ENCODE measurements at regions not wholly inside any gene's neighbourhood (a gene's known extent, or its start where the extent isn't known, plus 50 kb on each side); places are given as distances from the start of the nearest gene placed in this dataset.

GRCh38 chr9:105144076-105144475 lies 100.4 kb upstream of the SLC44A1 start:
- TF ChIP-seq POLR2A (IDR thresholded peaks at IDR 0.05) (no peak), EP300 (IDR thresholded peaks at IDR 0.05) (no peak), POLR2AphosphoS5 (IDR thresholded peaks at IDR 0.05) (no peak), CTCF (IDR thresholded peaks at IDR 0.05) (no peak)
- Histone ChIP-seq H3K4me1 (peaks cover 8% of the 10 kb centered on the region), H3K4me3 (no peak overlapping the region), H3K36me3 (no peaks in the 10 kb centered on the region), H3K27me3 (no peaks in the 10 kb centered on the region), H3K9me3 (no peaks in the 10 kb centered on the region), H3K27ac (no peak overlapping the region)
- DNase-seq (ENCODE audit: low spot score in 2 of 2): no peak
- 89% methylated on average over 1 of the region's 1 CpG for WGBS

GRCh38 chr9:105144841-105145240 lies 99.6 kb upstream of the SLC44A1 start:
- no peaks in the 10 kb centered on the region for H3K9me3 ChIP-seq
- no peak for DNase-seq (ENCODE audit: low spot score in 2 of 2)
- 76% methylated on average over 2 of the region's 2 CpGs for WGBS
- TF ChIP-seq POLR2AphosphoS5 (IDR thresholded peaks at IDR 0.05) (no peak), POLR2A (IDR thresholded peaks at IDR 0.05) (no peak), EP300 (IDR thresholded peaks at IDR 0.05) (no peak), CTCF (IDR thresholded peaks at IDR 0.05) (no peak)
- no peak overlapping the region for H3K27ac ChIP-seq
- no peaks in the 10 kb centered on the region for H3K36me3 ChIP-seq
- H3K4me1 ChIP-seq: peaks cover 8% of the 10 kb centered on the region
- no peak overlapping the region for H3K4me3 ChIP-seq
- H3K27me3 ChIP-seq: no peaks in the 10 kb centered on the region

- 55% methylated on average over 5 of the region's 5 CpGs for WGBS
- no peaks in the 10 kb centered on the region for H3K9me3 ChIP-seq
- H3K27ac ChIP-seq: no peak overlapping the region
- H3K27me3 ChIP-seq: no peaks in the 10 kb centered on the region
- TF ChIP-seq EP300 (IDR thresholded peaks at IDR 0.05) (no peak), POLR2AphosphoS5 (IDR thresholded peaks at IDR 0.05) (no peak), POLR2A (IDR thresholded peaks at IDR 0.05) (no peak), CTCF (IDR thresholded peaks at IDR 0.05) (no peak)
- no peaks in the 10 kb centered on the region for H3K36me3 ChIP-seq
- H3K4me1 ChIP-seq: peaks cover 3% of the 10 kb centered on the region
- H3K4me3 ChIP-seq: no peak overlapping the region
- no peak for DNase-seq (ENCODE audit: low spot score in 2 of 2)
Measured at GRCh38 chr9:105146677-105147076, 97.8 kb upstream of the SLC44A1 start.

- Histone ChIP-seq H3K4me1 (no peaks in the 10 kb centered on the region), H3K27me3 (no peaks in the 10 kb centered on the region), H3K27ac (no peak overlapping the region), H3K4me3 (no peak overlapping the region), H3K36me3 (no peaks in the 10 kb centered on the region), H3K9me3 (no peaks in the 10 kb centered on the region)
- DNase-seq (ENCODE audit: low spot score in 2 of 2): no peak
- TF ChIP-seq POLR2A (IDR thresholded peaks at IDR 0.05) (no peak), CTCF (IDR thresholded peaks at IDR 0.05) (no peak), POLR2AphosphoS5 (IDR thresholded peaks at IDR 0.05) (no peak), EP300 (IDR thresholded peaks at IDR 0.05) (no peak)
- WGBS: 67% methylated on average over 4 of the region's 4 CpGs
Measured at GRCh38 chr9:105147110-105147871, 97.2 kb upstream of the SLC44A1 start.

- H3K27me3 ChIP-seq: no peaks in the 10 kb centered on the region
- H3K4me1 ChIP-seq: no peaks in the 10 kb centered on the region
- no peak overlapping the region for H3K27ac ChIP-seq
- TF ChIP-seq POLR2AphosphoS5 (IDR thresholded peaks at IDR 0.05): no peak
- TF ChIP-seq POLR2A (IDR thresholded peaks at IDR 0.05): no peak
- TF ChIP-seq CTCF (IDR thresholded peaks at IDR 0.05): no peak
- TF ChIP-seq EP300 (IDR thresholded peaks at IDR 0.05): no peak
- H3K9me3 ChIP-seq: no peaks in the 10 kb centered on the region
- no peak overlapping the region for H3K4me3 ChIP-seq
- 71% methylated on average over 1 of the region's 1 CpG for WGBS
- no peaks in the 10 kb centered on the region for H3K36me3 ChIP-seq
- DNase-seq (ENCODE audit: low spot score in 2 of 2): no peak
Measured at GRCh38 chr9:105148328-105149006, 96.0 kb upstream of the SLC44A1 start.

All from suprapubic skin (tissue), 4 donors.